OCI-LY1 (cell line): ENCODE measurements at regions not wholly inside any gene's neighbourhood (a gene's known extent, or its start where the extent isn't known, plus 50 kb on each side); places are given as distances from the start of the nearest gene placed in this dataset.

ENCODE experiments used
- H2AFZ ChIP-seq: fragments of 200-600 bp; sonication (generic), shearing (Covaris generic); 2 replicates; pipeline ENCODE4 v1.6.0; 2014; ENCODE audit warnings: antibody characterized with exemption, mild to moderate bottlenecking, low read length
- H3F3A ChIP-seq: fragments of 200-600 bp; sonication (generic), shearing (Covaris generic); 2 replicates; pipeline ENCODE4 v1.6.0; 2014; ENCODE audit warnings: mild to moderate bottlenecking, antibody characterized with exemption, low read length, moderate library complexity; ENCODE audit not compliant: insufficient read depth
- H3K27ac ChIP-seq: fragments of 200-600 bp; sonication (generic); 2 replicates; pipeline ENCODE4 v1.5.1; 2014; ENCODE audit warnings: low read length, mixed run types, mild to moderate bottlenecking, low read depth; ENCODE audit not compliant: poor library complexity, severe bottlenecking
- H3K27me3 ChIP-seq: fragments of 200-600 bp; sonication (generic); 2 replicates; pipeline ENCODE4 v1.6.0; 2014; ENCODE audit warnings: antibody characterized with exemption, mild to moderate bottlenecking, low read length, moderate library complexity; ENCODE audit not compliant: insufficient read depth
- H3K36me3 ChIP-seq: fragments of 200-600 bp; sonication (generic); 2 replicates; pipeline ENCODE4 v1.6.1; 2014; ENCODE audit warnings: mild to moderate bottlenecking, antibody characterized with exemption, low read length, moderate library complexity, mixed read lengths; ENCODE audit not compliant: insufficient read depth
- H3K4me1 ChIP-seq: fragments of 200-600 bp; sonication (generic); 2 replicates; pipeline ENCODE4 v1.5.1; 2014; ENCODE audit warnings: mild to moderate bottlenecking, low read length, moderate library complexity; ENCODE audit not compliant: insufficient read depth, severe bottlenecking
- H3K4me2 ChIP-seq: fragments of 200-600 bp; sonication (generic), shearing (Covaris generic); 2 replicates; pipeline ENCODE4 v1.6.1; 2014; ENCODE audit warnings: low read length
- H3K4me3 ChIP-seq: fragments of 200-600 bp; sonication (generic); 2 replicates; pipeline ENCODE4 v1.5.1; 2014; ENCODE audit warnings: low read length, low read depth, mild to moderate bottlenecking, mixed read lengths; ENCODE audit not compliant: poor library complexity, severe bottlenecking
- H3K79me2 ChIP-seq: fragments of 200-600 bp; shearing (Covaris generic); 2 replicates; pipeline ENCODE4 v1.6.1; 2016; ENCODE audit warnings: mixed run types, low read length, mixed read lengths; ENCODE audit not compliant: insufficient read depth
- H3K9ac ChIP-seq: fragments of 200-600 bp; sonication (generic), shearing (Covaris generic); 2 replicates; pipeline ENCODE4 v1.6.1; 2014; ENCODE audit warnings: mild to moderate bottlenecking, low read length, mixed read lengths
- H3K9me2 ChIP-seq: fragments of 200-600 bp; sonication (generic), shearing (Covaris generic); 2 replicates; pipeline ENCODE4 v1.6.1; 2014; ENCODE audit warnings: low read depth, mild to moderate bottlenecking, low read length, mixed read lengths
- H3K9me3 ChIP-seq: fragments of 200-600 bp; shearing (Covaris generic); 2 replicates; pipeline ENCODE4 v1.6.1; 2014; ENCODE audit warnings: low read length, mixed read lengths
- H4K20me1 ChIP-seq: fragments of 200-600 bp; sonication (generic), shearing (Covaris generic); 2 replicates; pipeline ENCODE4 v1.6.0; 2016; ENCODE audit warnings: mild to moderate bottlenecking, low read length; ENCODE audit not compliant: insufficient read depth
- CTCF ChIP-seq: fragments of 200-600 bp; sonication (generic), shearing (Covaris generic); IDR thresholded peaks from 2 replicates; pipeline ENCODE4 v1.5.1; 2017; ENCODE audit warnings: mild to moderate bottlenecking, antibody characterized with exemption, low read length, moderate library complexity, mixed read lengths
- EZH2 ChIP-seq: fragments of 200-600 bp; sonication (generic), shearing (Covaris generic); IDR thresholded peaks from 2 replicates; pipeline ENCODE4 v1.8.0; 2017; ENCODE audit warnings: borderline replicate concordance, mixed run types, mild to moderate bottlenecking, antibody characterized with exemption, low read length, moderate library complexity, mixed read lengths

GRCh38 chr12:20250761-20251160 lies 117.6 kb upstream of the PDE3A start:
- Histone ChIP-seq H3F3A (no peaks in the 10 kb centered on the region), H3K79me2 (no peaks in the 10 kb centered on the region), H3K27me3 (no peaks in the 10 kb centered on the region), H3K9me3 (no peaks in the 10 kb centered on the region), H3K4me3 (no peak overlapping the region), H3K9ac (no peak overlapping the region), H3K36me3 (no peaks in the 10 kb centered on the region), H3K4me2 (no peak overlapping the region), H2AFZ (no peak overlapping the region), H3K27ac (no peak overlapping the region), H3K4me1 (no peaks in the 10 kb centered on the region), H3K9me2 (no peaks in the 10 kb centered on the region), H4K20me1 (no peaks in the 10 kb centered on the region)
- TF ChIP-seq CTCF (no peak), EZH2 (no peak)

GRCh38 chr12:20257311-20257710 lies 111.0 kb upstream of the PDE3A start:
- H3K9ac ChIP-seq: no peak overlapping the region
- no peaks in the 10 kb centered on the region for H3F3A ChIP-seq
- no peaks in the 10 kb centered on the region for H3K9me2 ChIP-seq
- no peaks in the 10 kb centered on the region for H3K9me3 ChIP-seq
- no peaks in the 10 kb centered on the region for H4K20me1 ChIP-seq
- H3K4me1 ChIP-seq: no peaks in the 10 kb centered on the region
- no peaks in the 10 kb centered on the region for H3K79me2 ChIP-seq
- H2AFZ ChIP-seq: no peak overlapping the region
- H3K27ac ChIP-seq: no peak overlapping the region
- H3K27me3 ChIP-seq: no peaks in the 10 kb centered on the region
- no peaks in the 10 kb centered on the region for H3K36me3 ChIP-seq
- TF ChIP-seq EZH2 (no peak), CTCF (no peak)
- H3K4me3 ChIP-seq: no peak overlapping the region
- no peak overlapping the region for H3K4me2 ChIP-seq

GRCh38 chr12:20259786-20260185 lies 108.6 kb upstream of the PDE3A start:
- no peaks in the 10 kb centered on the region for H3K36me3 ChIP-seq

More at GRCh38 chr12:20259786-20260185, 108.6 kb upstream of the PDE3A start:
- H3K9me3 ChIP-seq: no peaks in the 10 kb centered on the region
- no peaks in the 10 kb centered on the region for H3K4me1 ChIP-seq
- H2AFZ ChIP-seq: no peak overlapping the region
- no peak overlapping the region for H3K9ac ChIP-seq
- no peaks in the 10 kb centered on the region for H3K9me2 ChIP-seq
- no peaks in the 10 kb centered on the region for H3K79me2 ChIP-seq
- H3K4me2 ChIP-seq: no peak overlapping the region
- no peak overlapping the region for H3K27ac ChIP-seq
- TF ChIP-seq CTCF (no peak), EZH2 (no peak)
- no peaks in the 10 kb centered on the region for H4K20me1 ChIP-seq
- no peaks in the 10 kb centered on the region for H3F3A ChIP-seq
- no peak overlapping the region for H3K4me3 ChIP-seq
- no peaks in the 10 kb centered on the region for H3K27me3 ChIP-seq
